Activated naive CD4-positive, alpha-beta T cell treated with anti-CD3 and anti-CD28 coated beads for 36 hours (primary cell): ENCODE measurements at regions not wholly inside any gene's neighbourhood (a gene's known extent, or its start where the extent isn't known, plus 50 kb on each side); places are given as distances from the start of the nearest gene placed in this dataset.
"Not testable (repeated sequence)": the region's sequence is repeated elsewhere in the genome, so short reads cannot be mapped to it uniquely, and the experiment has no call there.

Experiments
- CTCF ChIA-PET: fragments of 350-600 bp; sonication (Branson Sonifier 250); formaldehyde crosslinking; loops from one replicate; lab custom pipeline; 2021; ENCODE audit warnings: antibody characterized with exemption; lab: Charles Lee
- DNase-seq: peaks from one replicate; pipeline ENCODE4 v3.0.0-alpha.2; 2020
- H3K27ac Mint-ChIP-seq: one replicate; pipeline ENCODE4 v1.8.0; 2021; ENCODE audit warnings: mild to moderate bottlenecking, mixed read lengths
- H3K27me3 Mint-ChIP-seq: one replicate; pipeline ENCODE4 v1.8.0; 2021; ENCODE audit warnings: low read depth, mixed read lengths
- H3K36me3 Mint-ChIP-seq: one replicate; pipeline ENCODE4 v1.8.0; 2021; ENCODE audit warnings: low read depth, mixed read lengths
- H3K4me1 Mint-ChIP-seq: one replicate; pipeline ENCODE4 v1.8.0; 2021; ENCODE audit warnings: low read depth, mixed read lengths
- H3K4me3 Mint-ChIP-seq: one replicate; pipeline ENCODE4 v1.8.0; 2021; ENCODE audit warnings: mild to moderate bottlenecking, moderate library complexity, mixed read lengths
- H3K9me3 Mint-ChIP-seq: one replicate; pipeline ENCODE4 v1.8.0; 2021; ENCODE audit warnings: mixed read lengths
- intact Hi-C: fragments of 100-400 bp; cut with micrococcal nuclease; formaldehyde crosslinking; loops from one replicate; pipeline ENCODE4 v1.15.1; 2023

DNA sequence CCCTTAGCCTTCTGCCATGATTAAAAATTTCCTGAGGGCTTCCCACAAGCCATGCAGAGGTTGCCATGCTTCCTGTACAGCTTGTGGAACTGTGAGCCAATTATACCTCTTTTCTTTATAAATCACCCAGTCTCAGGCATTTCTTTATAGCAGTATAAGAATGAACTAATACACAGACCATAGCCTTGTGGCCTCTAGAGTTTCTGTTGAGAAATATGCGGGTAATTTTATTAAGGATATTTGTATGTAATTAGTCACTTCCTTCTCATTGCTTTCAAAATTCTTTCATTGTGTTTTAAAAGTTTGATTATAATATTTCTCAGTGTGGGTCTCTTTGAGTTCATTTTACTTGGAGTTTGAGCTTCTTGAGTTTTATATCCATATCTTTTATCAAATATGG lies 484.9 kb downstream of the COL12A1 start:
- intact Hi-C loops, result no loop called here
- no peaks in the 10 kb centered on the region for H3K27me3 Mint-ChIP-seq
- no peaks in the 10 kb centered on the region for H3K4me1 Mint-ChIP-seq
- no peaks in the 10 kb centered on the region for H3K9me3 Mint-ChIP-seq
- CTCF ChIA-PET, result no interaction called here
- no peak overlapping the region for H3K4me3 Mint-ChIP-seq
- H3K27ac Mint-ChIP-seq, result no peak overlapping the region
- DNase-seq, result no peak
- H3K36me3 Mint-ChIP-seq, result no peaks in the 10 kb centered on the region

DNA sequence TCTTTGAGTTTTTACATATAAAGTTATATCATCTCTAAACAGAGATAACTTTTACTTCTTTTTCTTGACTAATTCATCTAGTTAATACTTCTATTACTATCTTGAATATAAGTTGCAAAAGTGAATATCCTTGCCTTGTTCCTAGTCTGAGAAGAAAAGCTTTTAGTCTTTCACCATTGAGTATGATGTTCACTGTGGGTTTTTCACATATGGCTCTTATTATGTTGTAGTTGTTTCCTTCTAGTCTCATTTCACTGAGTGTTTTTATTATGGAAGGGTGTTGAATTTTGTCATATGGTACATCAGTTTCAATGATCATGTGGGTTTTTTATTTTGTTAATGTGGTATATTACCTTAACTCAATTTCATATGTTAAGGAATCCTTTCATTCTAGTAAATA lies 488.3 kb downstream of the COL12A1 start:
- CTCF ChIA-PET, result no interaction called here
- intact Hi-C loops, result no loop called here
- H3K27ac Mint-ChIP-seq, result no peak overlapping the region
- H3K27me3 Mint-ChIP-seq, result no peaks in the 10 kb centered on the region
- peaks cover 3% of the 10 kb centered on the region for H3K9me3 Mint-ChIP-seq
- DNase-seq, result no peak
- no peaks in the 10 kb centered on the region for H3K4me1 Mint-ChIP-seq
- H3K36me3 Mint-ChIP-seq, result no peaks in the 10 kb centered on the region
- no peak overlapping the region for H3K4me3 Mint-ChIP-seq

DNA sequence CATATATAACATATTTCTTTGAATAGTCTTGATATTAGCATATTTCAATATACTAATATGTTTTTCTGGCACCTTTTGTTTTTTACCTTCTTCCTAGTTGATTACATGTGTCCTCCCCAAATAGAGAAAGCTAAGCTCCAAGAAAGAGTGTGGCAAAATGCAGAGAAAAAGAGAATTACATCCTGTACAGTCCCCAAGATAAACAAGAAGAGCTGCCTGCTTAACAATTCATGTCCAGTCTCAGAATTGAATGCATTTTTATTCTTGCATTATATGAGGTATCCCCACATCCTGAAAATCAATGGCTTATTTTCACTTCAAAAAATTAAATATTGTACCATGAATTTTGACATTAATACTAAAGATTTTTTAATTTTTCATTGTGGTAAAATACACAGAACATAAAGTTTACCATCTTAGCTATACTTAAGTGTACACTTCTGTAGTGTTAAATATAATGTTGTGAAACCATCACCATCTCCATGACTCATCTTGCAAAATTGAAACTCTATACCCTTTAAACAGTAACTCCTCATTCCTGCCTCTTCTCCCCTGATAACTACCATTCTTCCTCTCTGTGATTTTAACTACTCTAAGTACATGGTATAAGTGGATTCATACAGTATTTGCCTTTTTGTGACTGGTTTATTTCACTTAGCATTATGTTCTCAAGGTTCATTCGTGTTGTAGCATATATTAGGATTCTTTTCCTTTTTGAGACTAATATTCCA lies 490.3 kb downstream of the COL12A1 start:
- intact Hi-C loops, result no loop called here
- Mint-ChIP-seq H3K4me1 (no peaks in the 10 kb centered on the region), H3K9me3 (peaks cover 7% of the 10 kb centered on the region), H3K36me3 (no peaks in the 10 kb centered on the region), H3K4me3 (no peak overlapping the region), H3K27me3 (no peaks in the 10 kb centered on the region), H3K27ac (no peak overlapping the region)
- CTCF ChIA-PET, result interaction anchor here (0.5 to 1.2 kb wide), 2 partner anchors 85 to 746 kb away, joined by 3 read pairs; no protein-coding TSS in a partner anchor
- DNase-seq, result no peak

DNA sequence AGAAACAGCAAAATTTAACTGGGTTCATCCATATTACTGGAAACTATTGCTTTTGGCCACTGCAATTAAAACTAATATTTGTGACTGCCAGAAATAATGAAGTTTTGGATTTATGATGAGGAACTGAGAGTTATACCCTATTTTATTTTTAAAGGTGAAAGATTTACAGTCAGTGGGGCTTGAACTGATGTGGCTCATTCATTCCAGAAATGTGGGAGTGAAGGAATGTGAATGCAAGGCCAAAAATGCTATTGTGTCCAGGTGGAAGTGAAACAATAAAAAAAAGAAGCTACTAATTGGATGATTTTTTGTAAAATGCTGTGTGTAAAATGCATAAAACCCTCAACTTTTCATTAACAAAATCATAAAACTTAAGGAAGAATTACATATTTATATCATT lies 491.9 kb downstream of the COL12A1 start:
- no peaks in the 10 kb centered on the region for H3K4me1 Mint-ChIP-seq
- no peak overlapping the region for H3K4me3 Mint-ChIP-seq
- H3K36me3 Mint-ChIP-seq, result no peaks in the 10 kb centered on the region
- intact Hi-C loops, result no loop called here
- H3K27ac Mint-ChIP-seq, result no peak overlapping the region
- CTCF ChIA-PET, result no interaction called here
- H3K27me3 Mint-ChIP-seq, result no peaks in the 10 kb centered on the region
- DNase-seq, result no peak
- peaks cover 7% of the 10 kb centered on the region for H3K9me3 Mint-ChIP-seq

DNA sequence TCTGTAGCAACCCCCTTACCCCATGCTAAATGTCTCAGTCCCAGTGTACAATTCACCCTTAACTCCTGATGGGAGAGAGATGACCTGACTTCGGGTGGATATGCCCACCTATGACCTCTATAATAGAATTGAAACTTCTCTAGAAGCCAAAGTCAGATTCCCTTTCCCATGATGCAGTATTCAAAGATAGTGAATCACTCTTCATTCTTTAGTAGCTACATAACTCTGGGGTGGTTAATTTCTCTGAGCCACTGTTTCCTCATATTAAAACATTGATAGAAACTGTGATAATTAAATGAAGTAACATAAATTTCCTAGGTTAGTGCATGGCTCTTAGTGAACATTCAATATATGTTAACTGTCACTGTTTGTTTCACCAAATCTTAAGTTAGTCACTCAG lies 500.4 kb downstream of the COL12A1 start:
- Mint-ChIP-seq H3K27me3 (no peaks in the 10 kb centered on the region), H3K4me3 (no peak overlapping the region), H3K36me3 (no peaks in the 10 kb centered on the region), H3K27ac (no peak overlapping the region), H3K4me1 (no peaks in the 10 kb centered on the region), H3K9me3 (peaks cover 2% of the 10 kb centered on the region)
- CTCF ChIA-PET, result no interaction called here
- intact Hi-C loops, result no loop called here
- no peak for DNase-seq

DNA sequence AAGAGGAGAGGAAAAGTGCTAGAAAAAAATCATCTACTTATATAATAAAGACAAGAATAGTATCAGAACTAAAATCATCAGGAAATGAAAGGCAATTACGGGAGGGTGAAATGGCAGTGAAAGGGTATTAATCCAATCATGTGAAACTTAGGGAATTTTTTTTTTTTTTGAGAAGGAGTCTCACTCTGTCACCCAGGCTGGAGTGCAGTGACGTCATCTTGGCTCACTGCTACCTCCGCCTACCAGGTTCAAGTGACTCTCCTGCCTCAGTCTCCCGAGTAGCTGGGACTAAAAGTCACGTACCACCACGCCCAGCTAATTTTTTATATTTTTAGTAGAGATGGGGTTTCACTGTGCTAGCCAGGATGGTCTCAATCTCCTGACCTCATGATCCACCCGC lies 501.3 kb downstream of the COL12A1 start:
- H3K4me1 Mint-ChIP-seq, H3K27me3 Mint-ChIP-seq, CTCF ChIA-PET, H3K27ac Mint-ChIP-seq, H3K36me3 Mint-ChIP-seq, H3K9me3 Mint-ChIP-seq, intact Hi-C loops, DNase-seq, H3K4me3 Mint-ChIP-seq: not testable (repeated sequence)

DNA sequence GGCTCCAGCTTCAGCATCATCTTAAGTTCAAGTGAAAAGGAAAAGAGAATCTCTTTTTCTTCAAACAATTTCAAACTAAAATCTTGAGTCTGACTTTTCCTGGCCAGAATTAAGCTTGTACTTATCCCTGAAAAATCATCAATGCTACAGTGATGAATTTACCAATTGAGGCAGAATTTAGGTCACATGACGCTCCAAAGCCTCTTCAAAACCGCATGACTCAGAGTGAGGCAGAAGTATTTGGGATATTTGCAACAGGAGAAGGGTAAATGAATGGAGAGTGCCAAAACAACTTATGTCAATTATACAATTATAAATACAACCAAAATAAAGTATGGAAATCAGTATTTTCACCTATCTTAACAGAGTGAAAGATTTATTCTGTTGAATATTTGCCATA lies 515.5 kb downstream of the COL12A1 start:
- Mint-ChIP-seq H3K27me3 (no peaks in the 10 kb centered on the region), H3K9me3 (peaks cover 2% of the 10 kb centered on the region), H3K27ac (no peak overlapping the region), H3K4me1 (no peaks in the 10 kb centered on the region), H3K4me3 (no peak overlapping the region), H3K36me3 (no peaks in the 10 kb centered on the region)
- intact Hi-C loops, result no loop called here
- no peak for DNase-seq
- CTCF ChIA-PET, result no interaction called here

DNA sequence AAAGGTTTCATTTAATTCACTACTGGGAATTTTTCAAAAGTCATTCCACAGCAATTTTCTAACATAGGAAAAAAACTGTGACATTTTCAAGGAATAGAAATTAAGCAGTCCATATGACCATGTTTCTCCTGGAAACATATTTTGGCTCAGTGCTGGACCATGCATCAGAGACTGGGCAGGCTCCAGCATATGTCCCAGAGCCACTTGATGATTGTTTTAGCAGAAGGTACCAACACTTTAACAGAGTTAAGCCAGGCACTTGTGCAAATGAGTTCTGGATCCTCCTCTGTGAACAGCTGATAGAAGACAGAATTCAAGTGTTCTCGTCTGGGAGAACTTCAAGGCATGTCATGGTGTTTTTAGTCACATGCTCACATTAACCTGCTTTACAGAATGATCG lies 516.3 kb downstream of the COL12A1 start:
- Mint-ChIP-seq H3K36me3 (no peaks in the 10 kb centered on the region), H3K9me3 (peaks cover 2% of the 10 kb centered on the region)
- DNase-seq, result no peak

DNA sequence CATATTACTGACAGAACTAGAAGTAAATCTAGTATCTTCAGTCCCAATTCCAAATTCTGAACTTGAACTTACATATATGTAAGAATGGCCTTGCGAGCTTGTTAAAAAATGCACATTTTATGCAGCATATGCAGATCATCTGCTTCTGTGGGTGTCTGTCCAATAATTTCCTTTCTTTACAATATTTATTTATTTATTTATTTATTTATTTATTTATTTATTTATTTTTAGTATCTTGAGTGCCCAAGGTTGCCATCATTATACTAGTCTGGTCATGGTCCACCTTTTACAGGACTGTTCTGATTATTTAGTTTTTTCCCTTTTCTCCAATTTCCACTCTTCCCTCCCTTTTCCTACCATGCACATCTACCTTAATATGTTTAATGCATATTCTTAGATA lies 528.4 kb downstream of the COL12A1 start:
- H3K4me3 Mint-ChIP-seq, result no peak overlapping the region
- H3K4me1 Mint-ChIP-seq, result no peaks in the 10 kb centered on the region
- DNase-seq, result no peak
- no peaks in the 10 kb centered on the region for H3K36me3 Mint-ChIP-seq
- CTCF ChIA-PET, result no interaction called here
- no peaks in the 10 kb centered on the region for H3K27me3 Mint-ChIP-seq
- H3K9me3 Mint-ChIP-seq, result peaks cover 2% of the 10 kb centered on the region
- intact Hi-C loops, result no loop called here
- no peak overlapping the region for H3K27ac Mint-ChIP-seq

More for the DNA sequence above, 516.3 kb downstream of the COL12A1 start:
- H3K4me3 Mint-ChIP-seq, result no peak overlapping the region
- intact Hi-C loops, result no loop called here
- no peak overlapping the region for H3K27ac Mint-ChIP-seq
- H3K4me1 Mint-ChIP-seq, result no peaks in the 10 kb centered on the region
- H3K27me3 Mint-ChIP-seq, result no peaks in the 10 kb centered on the region
- CTCF ChIA-PET, result no interaction called here

DNA sequence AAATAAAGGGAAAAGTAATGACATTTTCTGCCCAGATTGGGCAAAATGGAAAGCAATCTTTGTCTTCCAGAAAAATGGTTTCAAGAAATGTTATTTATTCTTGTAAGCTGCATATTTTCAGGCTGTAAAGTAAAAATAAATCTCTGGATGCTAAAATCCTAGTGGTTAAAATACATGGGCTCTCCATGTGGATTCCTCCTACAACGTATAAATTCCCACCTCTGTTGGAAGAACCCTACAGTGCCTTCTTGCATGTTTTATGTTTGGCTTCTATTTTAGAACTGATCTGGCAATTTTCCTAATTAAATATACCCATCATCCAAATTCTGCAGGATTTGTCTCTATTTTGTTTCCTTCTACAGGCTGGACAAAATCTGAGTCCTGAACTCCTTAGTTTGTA lies 528.9 kb downstream of the COL12A1 start:
- CTCF ChIA-PET, result no interaction called here
- no peaks in the 10 kb centered on the region for H3K4me1 Mint-ChIP-seq

DNA sequence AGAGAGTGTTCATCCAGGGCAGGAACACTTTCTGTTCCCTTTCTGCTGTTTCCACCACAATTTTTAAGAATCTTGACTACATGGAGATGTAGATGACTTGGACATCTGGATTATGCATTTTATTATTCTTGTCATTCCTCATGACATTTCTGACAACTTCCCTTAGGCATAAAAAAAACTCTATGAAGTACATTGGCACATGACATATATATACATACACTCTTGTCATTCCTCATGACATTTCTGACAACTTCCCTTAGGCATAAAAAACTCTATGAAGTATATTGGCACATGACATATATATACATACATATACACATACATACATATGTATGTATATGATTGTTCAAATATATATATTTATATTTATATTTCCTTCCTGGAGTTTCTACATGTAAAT lies 531.5 kb downstream of the COL12A1 start:
- intact Hi-C loops, result no loop called here
- no peaks in the 10 kb centered on the region for H3K36me3 Mint-ChIP-seq
- CTCF ChIA-PET, result no interaction called here
- peaks cover 3% of the 10 kb centered on the region for H3K9me3 Mint-ChIP-seq
- no peak overlapping the region for H3K4me3 Mint-ChIP-seq
- no peak for DNase-seq
- H3K27me3 Mint-ChIP-seq, result no peaks in the 10 kb centered on the region
- H3K4me1 Mint-ChIP-seq, result no peaks in the 10 kb centered on the region
- no peak overlapping the region for H3K27ac Mint-ChIP-seq

More for the DNA sequence above, 528.9 kb downstream of the COL12A1 start:
- peaks cover 2% of the 10 kb centered on the region for H3K9me3 Mint-ChIP-seq
- intact Hi-C loops, result no loop called here
- DNase-seq, result no peak
- H3K27ac Mint-ChIP-seq, result no peak overlapping the region
- no peaks in the 10 kb centered on the region for H3K27me3 Mint-ChIP-seq
- no peak overlapping the region for H3K4me3 Mint-ChIP-seq
- H3K36me3 Mint-ChIP-seq, result no peaks in the 10 kb centered on the region

DNA sequence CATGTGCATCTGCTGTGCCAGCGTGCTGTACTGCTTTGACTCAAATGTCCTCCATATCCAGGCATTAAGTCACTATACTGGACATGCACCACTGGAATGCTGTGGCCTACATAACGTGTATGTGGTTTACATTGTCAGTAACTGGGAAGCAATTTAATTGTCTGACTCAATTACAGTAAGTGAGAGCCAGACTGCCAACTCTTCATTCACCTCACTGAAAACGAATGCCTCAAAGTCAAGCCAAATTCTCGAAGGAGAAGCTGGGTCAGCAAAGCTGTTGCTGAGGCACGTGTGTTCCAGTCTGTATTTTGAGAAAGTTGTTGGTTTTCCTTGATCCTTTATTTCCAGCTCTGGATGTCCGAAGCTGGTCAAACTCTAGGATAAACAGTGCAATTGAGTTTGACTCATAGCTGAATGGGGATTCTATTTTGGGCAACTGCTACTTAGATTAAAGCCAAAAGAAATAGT lies 534.3 kb downstream of the COL12A1 start:
- Mint-ChIP-seq H3K36me3 (no peaks in the 10 kb centered on the region), H3K27ac (no peak overlapping the region), H3K27me3 (no peaks in the 10 kb centered on the region), H3K4me3 (no peak overlapping the region), H3K9me3 (peaks cover 12% of the 10 kb centered on the region), H3K4me1 (no peaks in the 10 kb centered on the region)
- no peak for DNase-seq
- CTCF ChIA-PET, result no interaction called here
- intact Hi-C loops, result no loop called here

DNA sequence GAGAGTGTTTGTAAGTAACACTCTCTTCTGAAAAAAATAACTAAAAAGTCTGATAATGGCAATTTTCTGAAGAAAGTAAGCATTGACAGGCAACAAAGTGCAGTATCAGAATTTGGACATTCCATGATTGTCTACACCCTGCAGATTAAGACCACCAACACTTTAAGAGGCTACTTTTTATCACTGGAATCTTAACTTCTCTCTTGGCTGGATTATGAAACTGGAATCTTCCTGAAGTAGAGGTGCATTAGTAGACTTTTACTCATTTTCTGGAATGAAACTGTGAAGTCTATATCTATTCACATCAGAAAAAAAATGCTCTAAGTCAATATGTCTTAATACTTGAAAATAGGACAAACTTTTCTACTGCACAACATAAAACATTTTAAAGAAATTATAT lies 547.5 kb downstream of the COL12A1 start:
- Mint-ChIP-seq H3K9me3 (peaks cover 2% of the 10 kb centered on the region), H3K27me3 (no peaks in the 10 kb centered on the region), H3K27ac (no peak overlapping the region), H3K36me3 (no peaks in the 10 kb centered on the region), H3K4me3 (no peak overlapping the region), H3K4me1 (no peaks in the 10 kb centered on the region)
- CTCF ChIA-PET, result no interaction called here
- DNase-seq, result no peak
- intact Hi-C loops, result no loop called here
